WTC11 (cell line): ENCODE measurements at regions not wholly inside any gene's neighbourhood (a gene's known extent, or its start where the extent isn't known, plus 50 kb on each side); places are given as distances from the start of the nearest gene placed in this dataset.

ENCODE experiments used
- CBFB ChIP-seq: sonication (generic); formaldehyde crosslinking; IDR thresholded peaks from 2 replicates; pipeline ENCODE4 v1.8.1; 2022; ENCODE audit warnings: mild to moderate bottlenecking, low read depth, missing genetic modification reagents
- CREB1 ChIP-seq: sonication (generic); formaldehyde crosslinking; IDR thresholded peaks from 2 replicates; pipeline ENCODE4 v1.8.0; 2023; ENCODE audit warnings: mild to moderate bottlenecking, missing genetic modification reagents

DNA sequence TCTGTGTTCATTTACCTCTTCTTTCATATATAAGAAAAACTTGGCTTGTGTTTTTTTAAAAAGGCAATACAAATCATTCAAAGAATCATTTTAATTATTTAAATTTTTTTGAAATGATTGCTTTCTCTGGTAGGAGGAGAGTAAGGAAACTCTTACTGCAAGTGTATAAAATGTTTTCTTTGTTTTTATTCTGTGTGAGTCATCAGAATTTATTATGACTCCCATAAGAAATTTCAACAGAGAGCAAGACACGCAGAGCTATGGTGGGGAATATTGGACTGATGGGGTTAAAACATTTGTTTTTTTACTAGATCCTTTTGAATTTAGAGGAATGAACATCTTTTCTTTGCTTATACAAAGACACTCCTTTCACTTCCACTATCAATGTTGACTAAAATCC lies 119.1 kb upstream of the ATXN7L3B start:
- TF ChIP-seq CBFB (CRISPR knock-in tag) (no peak), CREB1 (no peak)
